ENCODE measurements at regions not wholly inside any gene's neighbourhood (a gene's known extent, or its start where the extent isn't known, plus 50 kb on each side); places are given as distances from the start of the nearest gene placed in this dataset.

GRCh38 chr17:71740866-71741265 lies 380.0 kb upstream of the SOX9 start:
- TF ChIP-seq, protein P1, sequence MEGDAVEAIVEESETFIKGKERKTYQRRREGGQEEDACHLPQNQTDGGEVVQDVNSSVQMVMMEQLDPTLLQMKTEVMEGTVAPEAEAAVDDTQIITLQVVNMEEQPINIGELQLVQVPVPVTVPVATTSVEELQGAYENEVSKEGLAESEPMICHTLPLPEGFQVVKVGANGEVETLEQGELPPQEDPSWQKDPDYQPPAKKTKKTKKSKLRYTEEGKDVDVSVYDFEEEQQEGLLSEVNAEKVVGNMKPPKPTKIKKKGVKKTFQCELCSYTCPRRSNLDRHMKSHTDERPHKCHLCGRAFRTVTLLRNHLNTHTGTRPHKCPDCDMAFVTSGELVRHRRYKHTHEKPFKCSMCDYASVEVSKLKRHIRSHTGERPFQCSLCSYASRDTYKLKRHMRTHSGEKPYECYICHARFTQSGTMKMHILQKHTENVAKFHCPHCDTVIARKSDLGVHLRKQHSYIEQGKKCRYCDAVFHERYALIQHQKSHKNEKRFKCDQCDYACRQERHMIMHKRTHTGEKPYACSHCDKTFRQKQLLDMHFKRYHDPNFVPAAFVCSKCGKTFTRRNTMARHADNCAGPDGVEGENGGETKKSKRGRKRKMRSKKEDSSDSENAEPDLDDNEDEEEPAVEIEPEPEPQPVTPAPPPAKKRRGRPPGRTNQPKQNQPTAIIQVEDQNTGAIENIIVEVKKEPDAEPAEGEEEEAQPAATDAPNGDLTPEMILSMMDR (IDR thresholded peaks at IDR 0.05; ENCODE audit: borderline replicate concordance), result no peak
- intact Hi-C loops (cut with micrococcal nuclease), result no loop called here
- H3K4me3 ChIP-seq, result no peak overlapping the region
- no peaks in the 10 kb centered on the region for H3K36me3 ChIP-seq
- H3K9me3 ChIP-seq (replicated peaks), result no peaks in the 10 kb centered on the region
- no peak for DNase-seq
- no peaks in the 10 kb centered on the region for H3K4me1 ChIP-seq
- H3K27ac ChIP-seq (replicated peaks), result no peak overlapping the region
- no peaks in the 10 kb centered on the region for H3K27me3 ChIP-seq (ENCODE audit: low read depth)

- no peaks in the 10 kb centered on the region for H3K27me3 ChIP-seq (ENCODE audit: low read depth)
- no peak overlapping the region for H3K27ac ChIP-seq (replicated peaks)
- TF ChIP-seq, protein P1 (IDR thresholded peaks at IDR 0.05; ENCODE audit: borderline replicate concordance), result no peak
- intact Hi-C loops (cut with micrococcal nuclease), result no loop called here
- no peak overlapping the region for H3K4me3 ChIP-seq
- no peaks in the 10 kb centered on the region for H3K9me3 ChIP-seq (replicated peaks)
- DNase-seq, result no peak
- H3K4me1 ChIP-seq, result no peaks in the 10 kb centered on the region
- H3K36me3 ChIP-seq, result no peaks in the 10 kb centered on the region
Observed at GRCh38 chr17:71741836-71742235, 379.0 kb upstream of the SOX9 start.

- DNase-seq, result no peak
- TF ChIP-seq, protein P1 (IDR thresholded peaks at IDR 0.05; ENCODE audit: borderline replicate concordance), result no peak
- peaks cover 8% of the 10 kb centered on the region for H3K27me3 ChIP-seq (ENCODE audit: low read depth)
- no peak overlapping the region for H3K4me3 ChIP-seq
- no peaks in the 10 kb centered on the region for H3K9me3 ChIP-seq (replicated peaks)
- intact Hi-C loops (cut with micrococcal nuclease), result no loop called here
- H3K4me1 ChIP-seq, result no peaks in the 10 kb centered on the region
- no peak overlapping the region for H3K27ac ChIP-seq (replicated peaks)
- H3K36me3 ChIP-seq, result no peaks in the 10 kb centered on the region
Observed at GRCh38 chr17:71748872-71749271, 371.9 kb upstream of the SOX9 start.

GRCh38 chr17:71753070-71753469 lies 367.8 kb upstream of the SOX9 start:
- Histone ChIP-seq H3K36me3 (no peaks in the 10 kb centered on the region), H3K27ac (replicated peaks) (no peak overlapping the region)
- intact Hi-C loops (cut with micrococcal nuclease), result no loop called here

DNA sequence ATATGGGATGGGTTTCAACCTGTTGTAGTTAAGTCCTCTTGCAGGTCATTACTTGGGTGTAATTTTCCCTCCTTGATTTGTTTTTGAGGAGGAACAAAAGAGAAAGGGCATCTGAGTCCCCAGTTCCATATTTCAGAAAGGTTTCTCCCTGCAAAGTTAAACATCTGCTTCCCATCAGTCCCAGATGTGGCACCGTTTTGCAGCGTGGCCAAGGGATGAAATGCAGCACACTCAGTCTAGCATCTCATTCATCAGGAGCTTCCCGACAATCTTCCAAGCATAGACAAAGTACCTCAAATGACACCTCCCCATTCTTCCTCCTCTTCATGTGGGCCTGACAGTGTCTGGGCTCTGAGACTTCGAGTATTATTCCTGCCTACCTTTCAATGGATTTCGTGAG lies 363.7 kb upstream of the SOX9 start:
- DNase-seq, result no peak
- H3K27me3 ChIP-seq (ENCODE audit: low read depth), result peaks cover 6% of the 10 kb centered on the region
- no peaks in the 10 kb centered on the region for H3K9me3 ChIP-seq (replicated peaks)
- H3K4me3 ChIP-seq, result no peak overlapping the region
- H3K36me3 ChIP-seq, result no peaks in the 10 kb centered on the region
- TF ChIP-seq, protein P1 (IDR thresholded peaks at IDR 0.05; ENCODE audit: borderline replicate concordance), result no peak
- no peaks in the 10 kb centered on the region for H3K4me1 ChIP-seq
- H3K27ac ChIP-seq (replicated peaks), result no peak overlapping the region
- intact Hi-C loops (cut with micrococcal nuclease), result no loop called here

More at GRCh38 chr17:71753070-71753469, 367.8 kb upstream of the SOX9 start:
- no peaks in the 10 kb centered on the region for H3K4me1 ChIP-seq
- peaks cover 14% of the 10 kb centered on the region for H3K27me3 ChIP-seq (ENCODE audit: low read depth)
- DNase-seq, result no peak
- H3K4me3 ChIP-seq, result no peak overlapping the region
- TF ChIP-seq, protein P1 (IDR thresholded peaks at IDR 0.05; ENCODE audit: borderline replicate concordance), result no peak
- H3K9me3 ChIP-seq (replicated peaks), result no peaks in the 10 kb centered on the region

DNA sequence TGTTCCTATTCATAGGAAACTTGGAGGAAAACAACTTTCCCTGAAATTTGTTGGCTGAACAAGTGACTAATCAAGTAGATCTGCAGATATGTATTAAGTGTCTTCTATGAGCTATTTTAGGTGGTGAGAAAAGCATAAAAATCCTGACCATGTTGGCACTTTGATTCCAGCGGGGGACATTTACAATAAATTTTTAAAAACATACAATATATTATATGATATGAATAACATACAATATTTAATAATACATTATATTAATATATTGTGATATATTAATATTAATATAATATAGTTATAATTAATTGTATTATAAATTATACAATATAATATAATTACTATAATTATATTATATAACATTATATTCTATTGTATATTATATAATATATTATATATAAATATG lies 362.9 kb upstream of the SOX9 start:
- DNase-seq, result no peak
- no peaks in the 10 kb centered on the region for H3K4me1 ChIP-seq
- peaks cover 6% of the 10 kb centered on the region for H3K27me3 ChIP-seq (ENCODE audit: low read depth)
- intact Hi-C loops (cut with micrococcal nuclease), result no loop called here
- H3K36me3 ChIP-seq, result no peaks in the 10 kb centered on the region
- H3K9me3 ChIP-seq (replicated peaks), result no peaks in the 10 kb centered on the region
- no peak overlapping the region for H3K27ac ChIP-seq (replicated peaks)
- H3K4me3 ChIP-seq, result no peak overlapping the region
- TF ChIP-seq, protein P1 (IDR thresholded peaks at IDR 0.05; ENCODE audit: borderline replicate concordance), result no peak
